Fibroblast of the aortic adventitia (primary cell): ENCODE measurements at regions not wholly inside any gene's neighbourhood (a gene's known extent, or its start where the extent isn't known, plus 50 kb on each side); places are given as distances from the start of the nearest gene placed in this dataset.

Source experiments
- DNase-seq: peaks from one replicate; pipeline ENCODE4 v3.0.0-alpha.2; 2010; ENCODE audit warnings: low read depth
- H3K4me3 ChIP-seq: 2 replicates; pipeline ENCODE4 v1.5.1; 2011; ENCODE audit warnings: low read depth, mild to moderate bottlenecking, control low read depth, low read length, moderate library complexity
- CTCF ChIP-seq: IDR thresholded peaks from 2 replicates; pipeline ENCODE4 v1.5.1; 2011; ENCODE audit warnings: mild to moderate bottlenecking, low read length, control low read depth, inconsistent platforms; ENCODE audit not compliant: insufficient read depth

DNA sequence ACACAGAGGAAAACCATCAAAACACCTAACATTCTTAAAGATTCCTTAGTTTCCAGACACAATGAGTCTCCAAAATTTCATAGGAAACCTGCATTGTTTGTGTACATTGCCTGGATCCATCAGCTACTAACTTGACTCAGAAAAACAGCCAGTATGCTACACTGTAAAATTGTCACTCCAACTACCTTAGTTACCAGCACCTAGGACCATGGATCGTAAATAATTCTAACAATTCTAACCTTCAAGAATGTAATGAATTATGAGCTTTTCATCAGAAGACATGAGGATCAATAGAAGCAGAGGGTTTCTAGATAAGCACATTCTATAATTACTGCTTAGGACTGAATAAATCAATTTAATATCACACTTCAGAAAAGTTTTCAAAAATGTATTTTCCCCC is 851.5 kb downstream of the SORCS1 start:
- H3K4me3 ChIP-seq, result no peak overlapping the region
- no peak for DNase-seq
- TF ChIP-seq CTCF, result no peak

DNA sequence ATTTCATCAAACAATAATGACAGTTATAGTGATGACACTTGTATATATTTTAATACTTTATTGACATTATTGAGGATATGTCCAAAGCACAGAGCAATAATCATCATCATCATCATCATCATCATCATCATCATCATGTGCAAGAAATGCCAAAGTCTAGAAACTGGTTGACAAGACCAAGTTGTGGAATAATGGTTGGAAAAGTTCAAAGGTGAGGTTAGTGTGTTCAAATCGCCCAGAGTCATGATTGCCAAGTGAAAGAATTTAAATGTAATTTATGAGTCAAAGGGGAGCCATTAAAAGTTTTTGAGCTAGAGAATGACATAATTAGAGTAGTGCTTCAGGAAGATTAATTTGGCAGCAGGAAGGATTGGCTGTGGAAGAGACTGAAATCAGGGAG is 852.4 kb downstream of the SORCS1 start:
- no peak overlapping the region for H3K4me3 ChIP-seq
- DNase-seq, result no peak
- no peak for TF ChIP-seq CTCF

- no peak overlapping the region for H3K4me3 ChIP-seq
- TF ChIP-seq CTCF, result no peak
- DNase-seq, result no peak
These were observed 852.9 kb downstream of the SORCS1 start for GRCh38 chr10:106311590-106311989.

- no peak overlapping the region for H3K4me3 ChIP-seq
- DNase-seq, result no peak
- no peak for TF ChIP-seq CTCF
These were observed 853.9 kb downstream of the SORCS1 start for GRCh38 chr10:106310596-106310995.

- TF ChIP-seq CTCF, result no peak
- H3K4me3 ChIP-seq, result no peak overlapping the region
- DNase-seq, result no peak
These were observed 855.1 kb downstream of the SORCS1 start for GRCh38 chr10:106309376-106309775.

DNA sequence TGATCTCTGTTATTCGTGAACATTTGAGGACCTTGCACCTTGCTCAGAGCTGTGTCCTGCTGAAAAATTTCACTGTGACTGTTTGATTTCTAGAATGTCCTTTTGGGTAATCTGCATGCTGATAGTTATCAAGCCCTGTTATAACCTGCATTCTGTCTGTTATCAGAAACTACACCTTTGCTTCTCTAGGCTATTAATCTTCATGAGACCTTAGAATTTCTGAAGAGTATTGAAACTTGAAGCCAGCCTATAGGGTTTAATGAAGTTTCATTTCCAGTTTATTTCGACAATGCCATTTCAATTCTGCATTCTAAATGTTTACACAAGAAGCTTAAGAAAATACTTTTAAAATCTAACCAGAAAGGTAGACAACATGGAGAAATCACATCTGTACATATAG is 856.2 kb downstream of the SORCS1 start:
- TF ChIP-seq CTCF, result no peak
- DNase-seq, result no peak
- H3K4me3 ChIP-seq, result no peak overlapping the region

- TF ChIP-seq CTCF, result no peak
- no peak for DNase-seq
These were observed 860.5 kb downstream of the SORCS1 start for GRCh38 chr10:106304056-106304455.

More at GRCh38 chr10:106304056-106304455, 860.5 kb downstream of the SORCS1 start:
- no peak overlapping the region for H3K4me3 ChIP-seq
